ENCODE measurements at regions not wholly inside any gene's neighbourhood (a gene's known extent, or its start where the extent isn't known, plus 50 kb on each side); places are given as distances from the start of the nearest gene placed in this dataset.

- TF ChIP-seq EZH2phosphoT487 (IDR thresholded peaks at IDR 0.05; ENCODE audit: low read length) (no peak), CTCF (IDR thresholded peaks at IDR 0.05; ENCODE audit: low read length) (no peak)
Measured at GRCh38 chr7:69358163-69358821, 240.0 kb upstream of the AUTS2 start.
